Activated CD4-positive, alpha-beta memory T cell treated with anti-CD3 and anti-CD28 coated beads for 36 hours (primary cell): ENCODE measurements at regions not wholly inside any gene's neighbourhood (a gene's known extent, or its start where the extent isn't known, plus 50 kb on each side); places are given as distances from the start of the nearest gene placed in this dataset.

Experiments
- CTCF ChIA-PET: fragments of 350-600 bp; sonication (Branson Sonifier 250); formaldehyde crosslinking; loops from one replicate; lab custom pipeline; 2021; ENCODE audit warnings: antibody characterized with exemption, inconsistent platforms; lab: Charles Lee
- POLR2A ChIA-PET: fragments of 350-600 bp; sonication (Branson Sonifier 250); formaldehyde crosslinking; loops from one replicate; lab custom pipeline; 2021; ENCODE audit warnings: antibody characterized with exemption; lab: Charles Lee
- DNase-seq: peaks from one replicate; pipeline ENCODE4 v3.0.0-alpha.2; 2020
- H3K27ac Mint-ChIP-seq: one replicate; pipeline ENCODE4 v1.8.0; 2021; ENCODE audit warnings: mixed read lengths
- H3K27me3 Mint-ChIP-seq: one replicate; pipeline ENCODE4 v1.8.0; 2021; ENCODE audit warnings: mixed read lengths
- H3K36me3 Mint-ChIP-seq: one replicate; pipeline ENCODE4 v1.8.0; 2021; ENCODE audit warnings: mixed read lengths
- H3K4me1 Mint-ChIP-seq: one replicate; pipeline ENCODE4 v1.8.0; 2021; ENCODE audit warnings: low read depth, mixed read lengths
- H3K4me3 Mint-ChIP-seq: one replicate; pipeline ENCODE4 v1.8.0; 2021; ENCODE audit warnings: mild to moderate bottlenecking, mixed read lengths
- H3K9me3 Mint-ChIP-seq: one replicate; pipeline ENCODE4 v1.8.0; 2021; ENCODE audit warnings: mixed read lengths
- intact Hi-C: fragments of 100-400 bp; cut with micrococcal nuclease; formaldehyde crosslinking; loops from one replicate; pipeline ENCODE4 v1.15.1; 2023

GRCh38 chr10:55310143-55310542, 509.1 kb upstream of the PCDH15 start:
- Mint-ChIP-seq H3K27me3 (no peaks in the 10 kb centered on the region), H3K27ac (no peak overlapping the region), H3K4me1 (no peaks in the 10 kb centered on the region), H3K36me3 (no peaks in the 10 kb centered on the region), H3K9me3 (peaks cover 14% of the 10 kb centered on the region), H3K4me3 (no peak overlapping the region)
- intact Hi-C loops = no loop called here
- CTCF ChIA-PET = no interaction called here
- POLR2A ChIA-PET = no interaction called here
- DNase-seq = no peak

- Mint-ChIP-seq H3K27ac (no peak overlapping the region), H3K36me3 (no peaks in the 10 kb centered on the region), H3K4me3 (no peak overlapping the region), H3K9me3 (peaks cover 9% of the 10 kb centered on the region), H3K27me3 (no peaks in the 10 kb centered on the region), H3K4me1 (no peaks in the 10 kb centered on the region)
- POLR2A ChIA-PET = no interaction called here
- intact Hi-C loops = no loop called here
- CTCF ChIA-PET = no interaction called here
- DNase-seq = no peak
Measured at GRCh38 chr10:55305285-55305684, 504.3 kb upstream of the PCDH15 start.

- ChIA-PET POLR2A (no interaction called here), CTCF (no interaction called here)
- intact Hi-C loops = no loop called here
- H3K9me3 Mint-ChIP-seq = peaks cover 19% of the 10 kb centered on the region
- H3K36me3 Mint-ChIP-seq = no peaks in the 10 kb centered on the region
- no peak for DNase-seq
- no peak overlapping the region for H3K4me3 Mint-ChIP-seq
- no peaks in the 10 kb centered on the region for H3K4me1 Mint-ChIP-seq
- H3K27ac Mint-ChIP-seq = no peak overlapping the region
- no peaks in the 10 kb centered on the region for H3K27me3 Mint-ChIP-seq
Measured at GRCh38 chr10:55287346-55287745, 486.3 kb upstream of the PCDH15 start.

- ChIA-PET CTCF (no interaction called here), POLR2A (no interaction called here)
- H3K4me1 Mint-ChIP-seq = no peaks in the 10 kb centered on the region
- H3K27ac Mint-ChIP-seq = no peak overlapping the region
- peaks cover 14% of the 10 kb centered on the region for H3K9me3 Mint-ChIP-seq
- H3K4me3 Mint-ChIP-seq = no peak overlapping the region
- intact Hi-C loops = no loop called here
- H3K36me3 Mint-ChIP-seq = no peaks in the 10 kb centered on the region
- no peaks in the 10 kb centered on the region for H3K27me3 Mint-ChIP-seq
- DNase-seq = no peak
Measured at GRCh38 chr10:55283031-55283430, 482.0 kb upstream of the PCDH15 start.

GRCh38 chr10:55280696-55281095, 479.7 kb upstream of the PCDH15 start:
- H3K4me1 Mint-ChIP-seq = no peaks in the 10 kb centered on the region
- H3K9me3 Mint-ChIP-seq = peaks cover 14% of the 10 kb centered on the region
- no peak for DNase-seq
- no peak overlapping the region for H3K4me3 Mint-ChIP-seq
- CTCF ChIA-PET = no interaction called here
- H3K27ac Mint-ChIP-seq = no peak overlapping the region
- intact Hi-C loops = no loop called here
- H3K36me3 Mint-ChIP-seq = no peaks in the 10 kb centered on the region
- no peaks in the 10 kb centered on the region for H3K27me3 Mint-ChIP-seq
- POLR2A ChIA-PET = no interaction called here

GRCh38 chr10:55277549-55277948, 476.5 kb upstream of the PCDH15 start:
- ChIA-PET POLR2A (no interaction called here), CTCF (no interaction called here)
- Mint-ChIP-seq H3K9me3 (peaks cover 14% of the 10 kb centered on the region), H3K4me1 (no peaks in the 10 kb centered on the region), H3K27ac (no peak overlapping the region), H3K36me3 (no peaks in the 10 kb centered on the region), H3K4me3 (no peak overlapping the region), H3K27me3 (no peaks in the 10 kb centered on the region)
- intact Hi-C loops = no loop called here
- DNase-seq = no peak

GRCh38 chr10:55274367-55274766, 473.3 kb upstream of the PCDH15 start:
- Mint-ChIP-seq H3K9me3 (peaks cover 12% of the 10 kb centered on the region), H3K36me3 (no peaks in the 10 kb centered on the region), H3K27ac (no peak overlapping the region), H3K4me1 (no peaks in the 10 kb centered on the region), H3K4me3 (no peak overlapping the region), H3K27me3 (no peaks in the 10 kb centered on the region)
- no peak for DNase-seq
- intact Hi-C loops = no loop called here
- ChIA-PET POLR2A (no interaction called here), CTCF (no interaction called here)

- Mint-ChIP-seq H3K27me3 (no peaks in the 10 kb centered on the region), H3K27ac (no peak overlapping the region), H3K9me3 (peaks cover 10% of the 10 kb centered on the region), H3K36me3 (no peaks in the 10 kb centered on the region), H3K4me1 (no peaks in the 10 kb centered on the region), H3K4me3 (no peak overlapping the region)
- CTCF ChIA-PET = no interaction called here
- POLR2A ChIA-PET = no interaction called here
- no peak for DNase-seq
- intact Hi-C loops = no loop called here
Measured at GRCh38 chr10:55273946-55274345, 472.9 kb upstream of the PCDH15 start.

- intact Hi-C loops = no loop called here
- H3K36me3 Mint-ChIP-seq = no peaks in the 10 kb centered on the region
- H3K4me3 Mint-ChIP-seq = no peak overlapping the region
- H3K4me1 Mint-ChIP-seq = no peaks in the 10 kb centered on the region
- ChIA-PET POLR2A (no interaction called here), CTCF (no interaction called here)
- H3K27me3 Mint-ChIP-seq = no peaks in the 10 kb centered on the region
- no peak overlapping the region for H3K27ac Mint-ChIP-seq
- DNase-seq = no peak
- H3K9me3 Mint-ChIP-seq = peaks cover 12% of the 10 kb centered on the region
Measured at GRCh38 chr10:55272886-55273285, 471.9 kb upstream of the PCDH15 start.

- Mint-ChIP-seq H3K27ac (no peak overlapping the region), H3K9me3 (peaks cover 6% of the 10 kb centered on the region), H3K27me3 (no peaks in the 10 kb centered on the region), H3K4me1 (no peaks in the 10 kb centered on the region), H3K36me3 (no peaks in the 10 kb centered on the region), H3K4me3 (no peak overlapping the region)
- ChIA-PET POLR2A (no interaction called here), CTCF (no interaction called here)
- intact Hi-C loops = no loop called here
- no peak for DNase-seq
Measured at GRCh38 chr10:55266797-55267196, 465.8 kb upstream of the PCDH15 start.

- Mint-ChIP-seq H3K4me1 (no peaks in the 10 kb centered on the region), H3K27me3 (no peaks in the 10 kb centered on the region), H3K4me3 (no peak overlapping the region), H3K27ac (no peak overlapping the region), H3K36me3 (no peaks in the 10 kb centered on the region), H3K9me3 (peaks cover 12% of the 10 kb centered on the region)
- DNase-seq = no peak
- CTCF ChIA-PET = no interaction called here
- POLR2A ChIA-PET = no interaction called here
- intact Hi-C loops = loop anchor here (5.0 kb wide), 1 partner anchor 1661 kb away; no protein-coding TSS in a partner anchor
Measured at GRCh38 chr10:55263327-55263726, 462.3 kb upstream of the PCDH15 start.

GRCh38 chr10:55242544-55242943, 441.5 kb upstream of the PCDH15 start:
- Mint-ChIP-seq H3K27ac (no peak overlapping the region), H3K4me1 (no peaks in the 10 kb centered on the region), H3K27me3 (no peaks in the 10 kb centered on the region), H3K4me3 (no peak overlapping the region), H3K36me3 (no peaks in the 10 kb centered on the region), H3K9me3 (peaks cover 2% of the 10 kb centered on the region)
- intact Hi-C loops = no loop called here
- DNase-seq = no peak
- ChIA-PET POLR2A (no interaction called here), CTCF (no interaction called here)

GRCh38 chr10:55237462-55237861, 436.4 kb upstream of the PCDH15 start:
- POLR2A ChIA-PET = no interaction called here
- H3K27me3 Mint-ChIP-seq = no peaks in the 10 kb centered on the region
- no peaks in the 10 kb centered on the region for H3K9me3 Mint-ChIP-seq
- no peak for DNase-seq
- H3K36me3 Mint-ChIP-seq = no peaks in the 10 kb centered on the region
- CTCF ChIA-PET = no interaction called here
- no peak overlapping the region for H3K4me3 Mint-ChIP-seq
- intact Hi-C loops = no loop called here
- no peaks in the 10 kb centered on the region for H3K4me1 Mint-ChIP-seq
- no peak overlapping the region for H3K27ac Mint-ChIP-seq
